ENCODE measurements at regions not wholly inside any gene's neighbourhood (a gene's known extent, or its start where the extent isn't known, plus 50 kb on each side); places are given as distances from the start of the nearest gene placed in this dataset.

DNA sequence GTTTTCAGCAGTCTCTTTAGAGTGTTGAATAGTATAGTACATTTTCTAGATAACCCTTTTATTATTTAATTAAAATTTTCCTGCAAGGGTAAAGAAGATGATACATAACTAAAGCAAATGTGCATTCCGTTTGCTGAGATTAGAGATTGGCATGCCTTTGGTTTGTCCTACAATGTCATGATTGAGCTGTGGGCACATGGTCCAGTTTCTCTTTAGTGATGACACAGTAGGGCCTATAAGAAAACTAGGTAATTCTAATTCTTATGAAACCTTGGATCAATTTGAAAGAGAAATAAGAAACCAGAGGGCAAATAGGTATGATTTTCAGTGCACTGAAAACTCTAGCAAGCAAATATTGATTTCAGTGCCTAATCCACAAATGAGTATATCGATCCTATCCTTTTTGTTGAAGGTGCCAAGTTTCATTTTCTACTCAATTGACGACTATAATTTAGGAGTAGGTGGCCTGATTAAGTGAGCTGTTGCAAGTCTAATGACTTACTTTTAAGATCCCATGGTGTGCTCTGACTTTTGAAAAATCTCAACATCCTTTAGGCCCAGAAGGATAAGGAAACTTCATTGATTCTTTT is 128.0 kb upstream of the KCNK1 start (continued):
- TF ChIP-seq, protein P1, sequence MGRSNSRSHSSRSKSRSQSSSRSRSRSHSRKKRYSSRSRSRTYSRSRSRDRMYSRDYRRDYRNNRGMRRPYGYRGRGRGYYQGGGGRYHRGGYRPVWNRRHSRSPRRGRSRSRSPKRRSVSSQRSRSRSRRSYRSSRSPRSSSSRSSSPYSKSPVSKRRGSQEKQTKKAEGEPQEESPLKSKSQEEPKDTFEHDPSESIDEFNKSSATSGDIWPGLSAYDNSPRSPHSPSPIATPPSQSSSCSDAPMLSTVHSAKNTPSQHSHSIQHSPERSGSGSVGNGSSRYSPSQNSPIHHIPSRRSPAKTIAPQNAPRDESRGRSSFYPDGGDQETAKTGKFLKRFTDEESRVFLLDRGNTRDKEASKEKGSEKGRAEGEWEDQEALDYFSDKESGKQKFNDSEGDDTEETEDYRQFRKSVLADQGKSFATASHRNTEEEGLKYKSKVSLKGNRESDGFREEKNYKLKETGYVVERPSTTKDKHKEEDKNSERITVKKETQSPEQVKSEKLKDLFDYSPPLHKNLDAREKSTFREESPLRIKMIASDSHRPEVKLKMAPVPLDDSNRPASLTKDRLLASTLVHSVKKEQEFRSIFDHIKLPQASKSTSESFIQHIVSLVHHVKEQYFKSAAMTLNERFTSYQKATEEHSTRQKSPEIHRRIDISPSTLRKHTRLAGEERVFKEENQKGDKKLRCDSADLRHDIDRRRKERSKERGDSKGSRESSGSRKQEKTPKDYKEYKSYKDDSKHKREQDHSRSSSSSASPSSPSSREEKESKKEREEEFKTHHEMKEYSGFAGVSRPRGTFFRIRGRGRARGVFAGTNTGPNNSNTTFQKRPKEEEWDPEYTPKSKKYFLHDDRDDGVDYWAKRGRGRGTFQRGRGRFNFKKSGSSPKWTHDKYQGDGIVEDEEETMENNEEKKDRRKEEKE (IDR thresholded peaks at IDR 0.05; ENCODE audit: borderline replicate concordance in 1 of 2, control insufficient read depth in 1 of 2, low read depth in 2 of 2, low read length in 1 of 2): no peak
- no peak for TF ChIP-seq SMAD3 (CRISPR knock-in tag; conservative IDR thresholded peaks at IDR 0.05)
- TF ChIP-seq, protein P2, sequence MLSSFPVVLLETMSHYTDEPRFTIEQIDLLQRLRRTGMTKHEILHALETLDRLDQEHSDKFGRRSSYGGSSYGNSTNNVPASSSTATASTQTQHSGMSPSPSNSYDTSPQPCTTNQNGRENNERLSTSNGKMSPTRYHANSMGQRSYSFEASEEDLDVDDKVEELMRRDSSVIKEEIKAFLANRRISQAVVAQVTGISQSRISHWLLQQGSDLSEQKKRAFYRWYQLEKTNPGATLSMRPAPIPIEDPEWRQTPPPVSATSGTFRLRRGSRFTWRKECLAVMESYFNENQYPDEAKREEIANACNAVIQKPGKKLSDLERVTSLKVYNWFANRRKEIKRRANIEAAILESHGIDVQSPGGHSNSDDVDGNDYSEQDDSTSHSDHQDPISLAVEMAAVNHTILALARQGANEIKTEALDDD (IDR thresholded peaks at IDR 0.05): no peak
- TF ChIP-seq POLR3G (IDR thresholded peaks at IDR 0.05; ENCODE audit: extremely low read depth, insufficient read length, insufficient replicate concordance): no peak
- TF ChIP-seq GATAD2B (IDR thresholded peaks at IDR 0.05; ENCODE audit: borderline replicate concordance): no peak
- no peak for TF ChIP-seq ZNF311 (CRISPR knock-in tag; IDR thresholded peaks at IDR 0.05)
- TF ChIP-seq, protein P3, sequence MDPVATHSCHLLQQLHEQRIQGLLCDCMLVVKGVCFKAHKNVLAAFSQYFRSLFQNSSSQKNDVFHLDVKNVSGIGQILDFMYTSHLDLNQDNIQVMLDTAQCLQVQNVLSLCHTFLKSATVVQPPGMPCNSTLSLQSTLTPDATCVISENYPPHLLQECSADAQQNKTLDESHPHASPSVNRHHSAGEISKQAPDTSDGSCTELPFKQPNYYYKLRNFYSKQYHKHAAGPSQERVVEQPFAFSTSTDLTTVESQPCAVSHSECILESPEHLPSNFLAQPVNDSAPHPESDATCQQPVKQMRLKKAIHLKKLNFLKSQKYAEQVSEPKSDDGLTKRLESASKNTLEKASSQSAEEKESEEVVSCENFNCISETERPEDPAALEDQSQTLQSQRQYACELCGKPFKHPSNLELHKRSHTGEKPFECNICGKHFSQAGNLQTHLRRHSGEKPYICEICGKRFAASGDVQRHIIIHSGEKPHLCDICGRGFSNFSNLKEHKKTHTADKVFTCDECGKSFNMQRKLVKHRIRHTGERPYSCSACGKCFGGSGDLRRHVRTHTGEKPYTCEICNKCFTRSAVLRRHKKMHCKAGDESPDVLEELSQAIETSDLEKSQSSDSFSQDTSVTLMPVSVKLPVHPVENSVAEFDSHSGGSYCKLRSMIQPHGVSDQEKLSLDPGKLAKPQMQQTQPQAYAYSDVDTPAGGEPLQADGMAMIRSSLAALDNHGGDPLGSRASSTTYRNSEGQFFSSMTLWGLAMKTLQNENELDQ (CRISPR knock-in tag; IDR thresholded peaks at IDR 0.05; ENCODE audit: borderline replicate concordance): no peak
- TF ChIP-seq, protein P4, sequence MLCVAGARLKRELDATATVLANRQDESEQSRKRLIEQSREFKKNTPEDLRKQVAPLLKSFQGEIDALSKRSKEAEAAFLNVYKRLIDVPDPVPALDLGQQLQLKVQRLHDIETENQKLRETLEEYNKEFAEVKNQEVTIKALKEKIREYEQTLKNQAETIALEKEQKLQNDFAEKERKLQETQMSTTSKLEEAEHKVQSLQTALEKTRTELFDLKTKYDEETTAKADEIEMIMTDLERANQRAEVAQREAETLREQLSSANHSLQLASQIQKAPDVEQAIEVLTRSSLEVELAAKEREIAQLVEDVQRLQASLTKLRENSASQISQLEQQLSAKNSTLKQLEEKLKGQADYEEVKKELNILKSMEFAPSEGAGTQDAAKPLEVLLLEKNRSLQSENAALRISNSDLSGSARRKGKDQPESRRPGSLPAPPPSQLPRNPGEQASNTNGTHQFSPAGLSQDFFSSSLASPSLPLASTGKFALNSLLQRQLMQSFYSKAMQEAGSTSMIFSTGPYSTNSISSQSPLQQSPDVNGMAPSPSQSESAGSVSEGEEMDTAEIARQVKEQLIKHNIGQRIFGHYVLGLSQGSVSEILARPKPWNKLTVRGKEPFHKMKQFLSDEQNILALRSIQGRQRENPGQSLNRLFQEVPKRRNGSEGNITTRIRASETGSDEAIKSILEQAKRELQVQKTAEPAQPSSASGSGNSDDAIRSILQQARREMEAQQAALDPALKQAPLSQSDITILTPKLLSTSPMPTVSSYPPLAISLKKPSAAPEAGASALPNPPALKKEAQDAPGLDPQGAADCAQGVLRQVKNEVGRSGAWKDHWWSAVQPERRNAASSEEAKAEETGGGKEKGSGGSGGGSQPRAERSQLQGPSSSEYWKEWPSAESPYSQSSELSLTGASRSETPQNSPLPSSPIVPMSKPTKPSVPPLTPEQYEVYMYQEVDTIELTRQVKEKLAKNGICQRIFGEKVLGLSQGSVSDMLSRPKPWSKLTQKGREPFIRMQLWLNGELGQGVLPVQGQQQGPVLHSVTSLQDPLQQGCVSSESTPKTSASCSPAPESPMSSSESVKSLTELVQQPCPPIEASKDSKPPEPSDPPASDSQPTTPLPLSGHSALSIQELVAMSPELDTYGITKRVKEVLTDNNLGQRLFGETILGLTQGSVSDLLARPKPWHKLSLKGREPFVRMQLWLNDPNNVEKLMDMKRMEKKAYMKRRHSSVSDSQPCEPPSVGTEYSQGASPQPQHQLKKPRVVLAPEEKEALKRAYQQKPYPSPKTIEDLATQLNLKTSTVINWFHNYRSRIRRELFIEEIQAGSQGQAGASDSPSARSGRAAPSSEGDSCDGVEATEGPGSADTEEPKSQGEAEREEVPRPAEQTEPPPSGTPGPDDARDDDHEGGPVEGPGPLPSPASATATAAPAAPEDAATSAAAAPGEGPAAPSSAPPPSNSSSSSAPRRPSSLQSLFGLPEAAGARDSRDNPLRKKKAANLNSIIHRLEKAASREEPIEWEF (CRISPR knock-in tag; IDR thresholded peaks at IDR 0.05): no peak
- TF ChIP-seq CBX1 (IDR thresholded peaks at IDR 0.05; ENCODE audit: low read depth): no peak
- TF ChIP-seq HDAC8 (tag; IDR thresholded peaks at IDR 0.05): no peak
- TF ChIP-seq ZNF584 (CRISPR knock-in tag; IDR thresholded peaks at IDR 0.05; ENCODE audit: low read depth): no peak
